ENCODE measurements at regions not wholly inside any gene's neighbourhood (a gene's known extent, or its start where the extent isn't known, plus 50 kb on each side); places are given as distances from the start of the nearest gene placed in this dataset.

DNA sequence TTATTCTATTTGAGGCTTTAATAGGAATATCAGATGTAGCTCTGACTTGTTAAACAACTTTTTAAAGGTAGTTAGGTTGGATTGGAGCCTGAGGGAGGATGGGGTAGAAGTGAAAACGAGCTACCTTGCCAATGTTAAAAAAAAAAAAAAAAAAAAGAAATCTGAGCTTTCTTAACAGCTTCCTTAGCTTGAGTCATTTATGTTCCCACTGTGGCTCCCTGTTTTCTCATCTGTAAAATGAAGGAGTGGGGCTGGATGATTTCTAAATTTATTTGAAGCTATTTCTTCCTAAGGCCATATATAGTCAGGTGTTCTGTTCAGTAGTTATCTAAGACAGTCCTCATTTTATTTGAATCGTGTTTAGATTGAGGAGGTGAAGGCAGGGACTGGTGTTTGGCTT, 105.7 kb downstream of the EDEM1 start:
- Histone ChIP-seq H3K4me3 (ENCODE audit: insufficient read depth, low read length, poor library complexity, severe bottlenecking) (no peak overlapping the region), H3K27ac (ENCODE audit: low read depth, low read length) (no peak overlapping the region), H3K79me2 (ENCODE audit: insufficient read depth, low read length) (no peaks in the 10 kb centered on the region), H3K9me2 (replicated peaks; ENCODE audit: insufficient read depth, low read length) (no peaks in the 10 kb centered on the region), H3K4me2 (ENCODE audit: low read depth, low read length, poor library complexity, severe bottlenecking) (no peak overlapping the region), H3K27me3 (ENCODE audit: low read length) (no peaks in the 10 kb centered on the region), H3F3A (ENCODE audit: insufficient read depth) (no peaks in the 10 kb centered on the region), H2AFZ (ENCODE audit: low read depth, low read length, severe bottlenecking) (no peak overlapping the region), H3K9ac (ENCODE audit: low read length) (no peak overlapping the region), H4K20me1 (ENCODE audit: low read depth, low read length) (no peaks in the 10 kb centered on the region), H3K36me3 (ENCODE audit: low read length) (no peaks in the 10 kb centered on the region), H3K9me3 (ENCODE audit: insufficient read depth, low read length) (no peaks in the 10 kb centered on the region)
- no peak for TF ChIP-seq EZH2phosphoT487 (conservative IDR thresholded peaks at IDR 0.05; ENCODE audit: low read length)
- TF ChIP-seq, protein P1, sequence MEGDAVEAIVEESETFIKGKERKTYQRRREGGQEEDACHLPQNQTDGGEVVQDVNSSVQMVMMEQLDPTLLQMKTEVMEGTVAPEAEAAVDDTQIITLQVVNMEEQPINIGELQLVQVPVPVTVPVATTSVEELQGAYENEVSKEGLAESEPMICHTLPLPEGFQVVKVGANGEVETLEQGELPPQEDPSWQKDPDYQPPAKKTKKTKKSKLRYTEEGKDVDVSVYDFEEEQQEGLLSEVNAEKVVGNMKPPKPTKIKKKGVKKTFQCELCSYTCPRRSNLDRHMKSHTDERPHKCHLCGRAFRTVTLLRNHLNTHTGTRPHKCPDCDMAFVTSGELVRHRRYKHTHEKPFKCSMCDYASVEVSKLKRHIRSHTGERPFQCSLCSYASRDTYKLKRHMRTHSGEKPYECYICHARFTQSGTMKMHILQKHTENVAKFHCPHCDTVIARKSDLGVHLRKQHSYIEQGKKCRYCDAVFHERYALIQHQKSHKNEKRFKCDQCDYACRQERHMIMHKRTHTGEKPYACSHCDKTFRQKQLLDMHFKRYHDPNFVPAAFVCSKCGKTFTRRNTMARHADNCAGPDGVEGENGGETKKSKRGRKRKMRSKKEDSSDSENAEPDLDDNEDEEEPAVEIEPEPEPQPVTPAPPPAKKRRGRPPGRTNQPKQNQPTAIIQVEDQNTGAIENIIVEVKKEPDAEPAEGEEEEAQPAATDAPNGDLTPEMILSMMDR (IDR thresholded peaks at IDR 0.05; ENCODE audit: insufficient read depth, low read length, poor library complexity, severe bottlenecking) = no peak

DNA sequence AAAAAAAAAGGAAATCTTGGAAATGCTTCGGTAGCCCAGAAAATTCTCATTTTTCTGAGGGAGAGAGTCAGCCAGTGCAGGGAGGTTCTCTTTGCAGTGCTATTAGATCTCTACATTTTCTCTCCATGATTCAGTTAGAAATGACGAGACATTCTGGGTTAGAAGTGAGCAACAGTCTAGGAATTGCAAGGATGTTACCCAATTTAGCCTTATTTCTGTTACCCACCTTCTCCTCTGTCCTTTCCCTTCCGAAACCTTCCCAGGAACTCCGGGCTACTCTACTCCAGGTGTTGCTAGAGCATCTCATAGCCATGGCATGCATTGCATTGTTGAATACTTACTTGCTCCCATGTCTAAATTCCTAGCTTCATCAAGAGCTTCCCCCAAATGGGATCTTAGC, 106.8 kb downstream of the EDEM1 start:
- Histone ChIP-seq H3K9me3 (ENCODE audit: insufficient read depth, low read length) (no peaks in the 10 kb centered on the region), H3K9ac (ENCODE audit: low read length) (no peak overlapping the region), H3K4me3 (ENCODE audit: insufficient read depth, low read length, poor library complexity, severe bottlenecking) (no peak overlapping the region), H3K27me3 (ENCODE audit: low read length) (no peaks in the 10 kb centered on the region), H3K4me2 (ENCODE audit: low read depth, low read length, poor library complexity, severe bottlenecking) (no peak overlapping the region), H3K27ac (ENCODE audit: low read depth, low read length) (no peak overlapping the region), H3K79me2 (ENCODE audit: insufficient read depth, low read length) (no peaks in the 10 kb centered on the region), H2AFZ (ENCODE audit: low read depth, low read length, severe bottlenecking) (no peak overlapping the region), H3F3A (ENCODE audit: insufficient read depth) (no peaks in the 10 kb centered on the region), H4K20me1 (ENCODE audit: low read depth, low read length) (no peaks in the 10 kb centered on the region), H3K9me2 (replicated peaks; ENCODE audit: insufficient read depth, low read length) (no peaks in the 10 kb centered on the region), H3K36me3 (ENCODE audit: low read length) (no peaks in the 10 kb centered on the region)
- no peak for TF ChIP-seq EZH2phosphoT487 (conservative IDR thresholded peaks at IDR 0.05; ENCODE audit: low read length)
- TF ChIP-seq, protein P1 (IDR thresholded peaks at IDR 0.05; ENCODE audit: insufficient read depth, low read length, poor library complexity, severe bottlenecking) = no peak

DNA sequence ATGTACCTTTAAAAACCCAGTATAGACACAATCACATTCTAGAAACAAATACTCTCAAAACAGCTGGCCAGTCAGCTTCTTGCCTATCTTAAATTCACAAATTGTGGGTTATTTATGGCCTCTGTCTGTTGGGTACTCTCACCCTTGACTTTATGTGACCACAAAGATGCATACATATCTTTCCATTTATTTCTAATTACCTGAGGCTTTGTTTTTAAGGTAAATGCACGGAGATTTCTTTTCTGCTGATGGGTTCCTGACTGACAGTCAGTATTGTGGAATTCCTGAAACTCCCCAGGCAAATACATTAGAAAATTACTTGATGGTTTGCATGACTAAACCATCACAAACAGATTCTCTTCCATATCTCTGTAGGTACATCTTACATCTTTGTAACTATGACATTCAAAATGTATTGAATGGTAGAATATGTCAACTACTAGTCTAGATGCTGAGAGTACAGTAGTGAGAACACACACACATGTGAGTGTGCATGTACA, 107.7 kb downstream of the EDEM1 start:
- H3K27me3 ChIP-seq (ENCODE audit: low read length) = no peaks in the 10 kb centered on the region
- H3K79me2 ChIP-seq (ENCODE audit: insufficient read depth, low read length) = no peaks in the 10 kb centered on the region
- H3K4me3 ChIP-seq (ENCODE audit: insufficient read depth, low read length, poor library complexity, severe bottlenecking) = no peak overlapping the region
- H3K36me3 ChIP-seq (ENCODE audit: low read length) = no peaks in the 10 kb centered on the region
- no peaks in the 10 kb centered on the region for H3K9me3 ChIP-seq (ENCODE audit: insufficient read depth, low read length)
- no peak overlapping the region for H2AFZ ChIP-seq (ENCODE audit: low read depth, low read length, severe bottlenecking)
- H3K27ac ChIP-seq (ENCODE audit: low read depth, low read length) = no peak overlapping the region
- H3K9me2 ChIP-seq (replicated peaks; ENCODE audit: insufficient read depth, low read length) = no peaks in the 10 kb centered on the region
- TF ChIP-seq EZH2phosphoT487 (conservative IDR thresholded peaks at IDR 0.05; ENCODE audit: low read length) = no peak
- TF ChIP-seq, protein P1 (IDR thresholded peaks at IDR 0.05; ENCODE audit: insufficient read depth, low read length, poor library complexity, severe bottlenecking) = no peak
- no peak overlapping the region for H3K4me2 ChIP-seq (ENCODE audit: low read depth, low read length, poor library complexity, severe bottlenecking)
- H3F3A ChIP-seq (ENCODE audit: insufficient read depth) = no peaks in the 10 kb centered on the region
- H4K20me1 ChIP-seq (ENCODE audit: low read depth, low read length) = no peaks in the 10 kb centered on the region
- no peak overlapping the region for H3K9ac ChIP-seq (ENCODE audit: low read length)
